ENCODE measurements at regions not wholly inside any gene's neighbourhood (a gene's known extent, or its start where the extent isn't known, plus 50 kb on each side); places are given as distances from the start of the nearest gene placed in this dataset.

- TF ChIP-seq EZH2 (IDR thresholded peaks at IDR 0.05; ENCODE audit: borderline replicate concordance, insufficient read depth, low read depth, low read length, poor library complexity, severe bottlenecking) (no peak), CTCF (IDR thresholded peaks at IDR 0.05) (no peak)
- intact Hi-C loops (cut with micrococcal nuclease), result no loop called here
- Histone ChIP-seq H3K4me3 (ENCODE audit: control extremely low read depth in 1 of 5, extremely low read depth in 1 of 5, insufficient read depth in 1 of 5, low read depth in 2 of 5, low read length in 4 of 5) (no peak overlapping the region), H3K4me1 (ENCODE audit: control insufficient read depth in 2 of 2, insufficient read depth in 2 of 2, low read length in 2 of 2) (no peaks in the 10 kb centered on the region), H3K79me2 (ENCODE audit: control insufficient read depth, insufficient read depth, low read length) (no peaks in the 10 kb centered on the region), H2AFZ (ENCODE audit: insufficient read depth, low read depth, low read length, poor library complexity, severe bottlenecking) (no peak overlapping the region), H4K20me1 (ENCODE audit: control insufficient read depth, insufficient read depth, low read length, poor library complexity, severe bottlenecking) (no peaks in the 10 kb centered on the region), H3K9me3 (ENCODE audit: control extremely low read depth in 1 of 3, control insufficient read depth in 2 of 3, insufficient read depth in 1 of 3, low read length in 2 of 3) (no peaks in the 10 kb centered on the region), H3K4me2 (replicated peaks; ENCODE audit: low read depth, low read length, poor library complexity, severe bottlenecking) (no peak overlapping the region), H3K9ac (ENCODE audit: low read length) (no peak overlapping the region), H3K36me3 (replicated peaks in 1 of 2; ENCODE audit: control extremely low read depth in 1 of 2, control insufficient read depth in 1 of 2, extremely low read depth in 1 of 2, insufficient read depth in 2 of 2, low read length in 1 of 2) (no peaks in the 10 kb centered on the region), H3K27me3 (replicated peaks in 1 of 4; ENCODE audit: control extremely low read depth in 1 of 4, control insufficient read depth in 3 of 4, insufficient read depth in 4 of 4, low read length in 3 of 4) (no peaks in the 10 kb centered on the region), H3K27ac (ENCODE audit: low read length in 2 of 2) (no peak overlapping the region)
- no peaks in the 10 kb centered on the region for H3K4me1 Mint-ChIP-seq
- no peaks in the 10 kb centered on the region for H3K9me3 Mint-ChIP-seq (ENCODE audit: insufficient read depth)
- WGBS (ENCODE audit: insufficient coverage), result 100% methylated on average over 3 of the region's 6 CpGs
- DNase-seq (no peak), ATAC-seq (ENCODE audit: low read depth) (no peak)
- ChIA-PET CTCF (no interaction called here), POLR2A (no interaction called here)
- no peak overlapping the region for H3K27ac Mint-ChIP-seq
- no peaks in the 10 kb centered on the region for H3K27me3 Mint-ChIP-seq
- no peak overlapping the region for H3K4me3 Mint-ChIP-seq
Observed at GRCh38 chr2:155651851-155652250, 680.7 kb downstream of the NR4A2 start.

- no peaks in the 10 kb centered on the region for H3K4me1 ChIP-seq (ENCODE audit: control insufficient read depth in 2 of 2, insufficient read depth in 2 of 2, low read length in 2 of 2)
- no peak for TF ChIP-seq CTCF (IDR thresholded peaks at IDR 0.05)
- no peak for TF ChIP-seq EZH2 (IDR thresholded peaks at IDR 0.05; ENCODE audit: borderline replicate concordance, insufficient read depth, low read depth, low read length, poor library complexity, severe bottlenecking)
- H3K4me2 ChIP-seq (replicated peaks; ENCODE audit: low read depth, low read length, poor library complexity, severe bottlenecking), result no peak overlapping the region
- DNase-seq (no peak), ATAC-seq (ENCODE audit: low read depth) (no peak)
- no peak overlapping the region for H3K9ac ChIP-seq (ENCODE audit: low read length)
- POLR2A ChIA-PET, result no interaction called here
- no peaks in the 10 kb centered on the region for H3K9me3 Mint-ChIP-seq (ENCODE audit: insufficient read depth)
- H2AFZ ChIP-seq (ENCODE audit: insufficient read depth, low read depth, low read length, poor library complexity, severe bottlenecking), result no peak overlapping the region
- H3K4me3 Mint-ChIP-seq, result no peak overlapping the region
- H3K9me3 ChIP-seq (ENCODE audit: control extremely low read depth in 1 of 3, control insufficient read depth in 2 of 3, insufficient read depth in 1 of 3, low read length in 2 of 3), result no peaks in the 10 kb centered on the region
- no peak overlapping the region for H3K27ac ChIP-seq (ENCODE audit: low read length in 2 of 2)
- H3K79me2 ChIP-seq (ENCODE audit: control insufficient read depth, insufficient read depth, low read length), result no peaks in the 10 kb centered on the region
- CTCF ChIA-PET, result no interaction called here
- no peaks in the 10 kb centered on the region for H3K27me3 ChIP-seq (replicated peaks in 1 of 4; ENCODE audit: control extremely low read depth in 1 of 4, control insufficient read depth in 3 of 4, insufficient read depth in 4 of 4, low read length in 3 of 4)
- no peaks in the 10 kb centered on the region for H3K36me3 ChIP-seq (replicated peaks in 1 of 2; ENCODE audit: control extremely low read depth in 1 of 2, control insufficient read depth in 1 of 2, extremely low read depth in 1 of 2, insufficient read depth in 2 of 2, low read length in 1 of 2)
- H3K4me1 Mint-ChIP-seq, result no peaks in the 10 kb centered on the region
- no peaks in the 10 kb centered on the region for H3K27me3 Mint-ChIP-seq
- no peak overlapping the region for H3K4me3 ChIP-seq (ENCODE audit: control extremely low read depth in 1 of 5, extremely low read depth in 1 of 5, insufficient read depth in 1 of 5, low read depth in 2 of 5, low read length in 4 of 5)
- intact Hi-C loops (cut with micrococcal nuclease), result no loop called here
- no peak overlapping the region for H3K27ac Mint-ChIP-seq
- no peaks in the 10 kb centered on the region for H4K20me1 ChIP-seq (ENCODE audit: control insufficient read depth, insufficient read depth, low read length, poor library complexity, severe bottlenecking)
Observed at GRCh38 chr2:155645791-155646190, 686.7 kb downstream of the NR4A2 start.

All from B cell (primary cell).